ENCODE measurements at regions not wholly inside any gene's neighbourhood (a gene's known extent, or its start where the extent isn't known, plus 50 kb on each side); places are given as distances from the start of the nearest gene placed in this dataset.

GRCh38 chr5:105739732-105740131 is 1931.0 kb downstream of the EFNA5 start:
- TF ChIP-seq RAD21 (IDR thresholded peaks at IDR 0.05; ENCODE audit: low read depth) (no peak), CREB1 (IDR thresholded peaks at IDR 0.05; ENCODE audit: low read depth) (no peak), CEBPB (IDR thresholded peaks at IDR 0.05) (no peak), TAF1 (IDR thresholded peaks at IDR 0.05; ENCODE audit: low read depth) (no peak), TEAD4 (IDR thresholded peaks at IDR 0.05) (no peak), EGR1 (IDR thresholded peaks at IDR 0.05) (no peak), EP300 (IDR thresholded peaks at IDR 0.05; ENCODE audit: borderline replicate concordance) (no peak), REST (IDR thresholded peaks at IDR 0.05; ENCODE audit: low read depth) (no peak), NFIC (IDR thresholded peaks at IDR 0.05) (no peak), FOXM1 (IDR thresholded peaks at IDR 0.05; ENCODE audit: borderline replicate concordance, low read depth) (no peak), ZBTB7A (IDR thresholded peaks at IDR 0.05; ENCODE audit: low read depth) (no peak), MAX (IDR thresholded peaks at IDR 0.05) (no peak)
